Smooth muscle cell (in vitro differentiated cells): ENCODE measurements at regions not wholly inside any gene's neighbourhood (a gene's known extent, or its start where the extent isn't known, plus 50 kb on each side); places are given as distances from the start of the nearest gene placed in this dataset.

Experiments
- DNase-seq: peaks from one replicate; lab custom pipeline; 2025; ENCODE audit not compliant: unreplicated experiment; lab: John Stamatoyannopoulos, UW
- H2AFZ ChIP-seq: fragments of 200-600 bp; sonication (generic); 2 replicates; pipeline ENCODE4 v1.6.0; 2016; ENCODE audit warnings: antibody characterized with exemption, low read depth, mild to moderate bottlenecking
- H3F3A ChIP-seq: fragments of 200-600 bp; sonication (generic); 2 replicates; pipeline ENCODE4 v1.6.0; 2017; ENCODE audit warnings: antibody characterized with exemption, low read depth
- H3K27ac ChIP-seq: fragments of 200-600 bp; sonication (generic); 2 replicates; pipeline ENCODE4 v1.5.1; 2016; ENCODE audit warnings: low read depth, mild to moderate bottlenecking
- H3K27me3 ChIP-seq: fragments of 200-600 bp; sonication (generic); 2 replicates; pipeline ENCODE4 v1.6.1; 2016; ENCODE audit warnings: low read depth, mild to moderate bottlenecking
- H3K36me3 ChIP-seq: fragments of 200-600 bp; sonication (generic); 2 replicates; pipeline ENCODE4 v1.5.1; 2016; ENCODE audit warnings: low read depth
- H3K4me1 ChIP-seq: fragments of 200-600 bp; sonication (generic); 2 replicates; pipeline ENCODE4 v1.5.1; 2016; ENCODE audit warnings: low read depth
- H3K4me2 ChIP-seq: fragments of 200-600 bp; sonication (generic); 2 replicates; pipeline ENCODE4 v1.6.0; 2016; ENCODE audit warnings: mild to moderate bottlenecking
- H3K4me3 ChIP-seq: fragments of 200-600 bp; sonication (generic); 2 replicates; pipeline ENCODE4 v1.5.1; 2016; ENCODE audit warnings: mild to moderate bottlenecking
- H3K79me2 ChIP-seq: fragments of 200-600 bp; sonication (generic); 2 replicates; pipeline ENCODE4 v1.6.0; 2016; ENCODE audit warnings: low read depth, mild to moderate bottlenecking
- H3K9ac ChIP-seq: fragments of 200-600 bp; sonication (generic); 2 replicates; pipeline ENCODE4 v1.6.0; 2016; ENCODE audit warnings: low read depth
- H3K9me3 ChIP-seq: fragments of 200-600 bp; sonication (generic); replicated peaks from 2 replicates; pipeline ENCODE4 v1.5.1; 2016; ENCODE audit warnings: low read depth
- H4K20me1 ChIP-seq: fragments of 200-600 bp; sonication (generic); 2 replicates; pipeline ENCODE4 v1.6.0; 2016; ENCODE audit warnings: low read depth
- WGBS: methylation state at CpG from one replicate; pipeline ENCODE4 v1.1.7; 2016; ENCODE audit warnings: low lambda C conversion rate; 5-methylcytosine and 5-hydroxymethylcytosine counted together
- TF ChIP-seq, protein P1 (sequence below): fragments of 200-600 bp; sonication (generic); IDR thresholded peaks from 2 replicates; pipeline ENCODE4 v1.5.1; 2017; ENCODE audit warnings: borderline replicate concordance, mild to moderate bottlenecking, antibody characterized with exemption; ENCODE audit not compliant: insufficient read depth, poor library complexity, severe bottlenecking

DNA sequence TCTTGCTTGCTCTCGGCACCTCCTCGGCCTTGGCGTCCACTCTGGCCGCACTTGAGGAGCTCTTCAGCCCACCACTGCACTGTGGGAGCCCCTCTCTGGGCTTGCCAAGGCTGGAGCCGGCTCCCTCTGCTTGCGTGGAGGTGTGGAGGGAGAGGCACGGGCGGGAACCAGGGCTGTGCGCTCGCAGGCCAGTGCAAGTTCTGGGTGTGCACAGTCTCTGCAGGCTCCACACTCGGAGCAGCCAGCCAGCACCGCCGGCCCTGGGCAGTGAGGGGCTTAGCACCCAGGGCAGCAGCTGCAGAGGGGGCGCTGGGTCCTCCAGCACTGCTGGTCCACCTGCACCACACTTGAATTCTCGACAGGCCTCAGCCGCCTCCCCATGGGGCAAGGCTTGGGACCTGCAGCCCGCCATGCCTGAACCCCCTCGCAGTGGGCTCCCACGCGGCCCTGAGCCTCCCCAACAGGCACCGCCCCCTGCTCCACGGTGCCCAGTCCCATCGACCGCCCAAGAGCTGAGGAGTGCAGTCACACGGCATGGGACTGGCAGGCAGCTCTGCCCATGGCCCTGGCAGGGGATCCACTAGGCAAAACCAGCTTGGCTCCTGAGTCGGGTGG lies 411.2 kb upstream of the CHAC2 start:
- Histone ChIP-seq H3K27ac (no peak overlapping the region), H3K27me3 (no peaks in the 10 kb centered on the region), H3K79me2 (no peaks in the 10 kb centered on the region), H3K9me3 (peaks cover 9% of the 10 kb centered on the region), H3K4me3 (no peak overlapping the region), H3K36me3 (no peaks in the 10 kb centered on the region), H3F3A (no peaks in the 10 kb centered on the region), H2AFZ (no peak overlapping the region), H4K20me1 (no peaks in the 10 kb centered on the region), H3K4me1 (no peaks in the 10 kb centered on the region), H3K9ac (no peak overlapping the region), H3K4me2 (no peak overlapping the region)
- TF ChIP-seq, protein P1, sequence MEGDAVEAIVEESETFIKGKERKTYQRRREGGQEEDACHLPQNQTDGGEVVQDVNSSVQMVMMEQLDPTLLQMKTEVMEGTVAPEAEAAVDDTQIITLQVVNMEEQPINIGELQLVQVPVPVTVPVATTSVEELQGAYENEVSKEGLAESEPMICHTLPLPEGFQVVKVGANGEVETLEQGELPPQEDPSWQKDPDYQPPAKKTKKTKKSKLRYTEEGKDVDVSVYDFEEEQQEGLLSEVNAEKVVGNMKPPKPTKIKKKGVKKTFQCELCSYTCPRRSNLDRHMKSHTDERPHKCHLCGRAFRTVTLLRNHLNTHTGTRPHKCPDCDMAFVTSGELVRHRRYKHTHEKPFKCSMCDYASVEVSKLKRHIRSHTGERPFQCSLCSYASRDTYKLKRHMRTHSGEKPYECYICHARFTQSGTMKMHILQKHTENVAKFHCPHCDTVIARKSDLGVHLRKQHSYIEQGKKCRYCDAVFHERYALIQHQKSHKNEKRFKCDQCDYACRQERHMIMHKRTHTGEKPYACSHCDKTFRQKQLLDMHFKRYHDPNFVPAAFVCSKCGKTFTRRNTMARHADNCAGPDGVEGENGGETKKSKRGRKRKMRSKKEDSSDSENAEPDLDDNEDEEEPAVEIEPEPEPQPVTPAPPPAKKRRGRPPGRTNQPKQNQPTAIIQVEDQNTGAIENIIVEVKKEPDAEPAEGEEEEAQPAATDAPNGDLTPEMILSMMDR: no peak
- 96% methylated on average over 26 of the region's 26 CpGs for WGBS
- no peak for DNase-seq

DNA sequence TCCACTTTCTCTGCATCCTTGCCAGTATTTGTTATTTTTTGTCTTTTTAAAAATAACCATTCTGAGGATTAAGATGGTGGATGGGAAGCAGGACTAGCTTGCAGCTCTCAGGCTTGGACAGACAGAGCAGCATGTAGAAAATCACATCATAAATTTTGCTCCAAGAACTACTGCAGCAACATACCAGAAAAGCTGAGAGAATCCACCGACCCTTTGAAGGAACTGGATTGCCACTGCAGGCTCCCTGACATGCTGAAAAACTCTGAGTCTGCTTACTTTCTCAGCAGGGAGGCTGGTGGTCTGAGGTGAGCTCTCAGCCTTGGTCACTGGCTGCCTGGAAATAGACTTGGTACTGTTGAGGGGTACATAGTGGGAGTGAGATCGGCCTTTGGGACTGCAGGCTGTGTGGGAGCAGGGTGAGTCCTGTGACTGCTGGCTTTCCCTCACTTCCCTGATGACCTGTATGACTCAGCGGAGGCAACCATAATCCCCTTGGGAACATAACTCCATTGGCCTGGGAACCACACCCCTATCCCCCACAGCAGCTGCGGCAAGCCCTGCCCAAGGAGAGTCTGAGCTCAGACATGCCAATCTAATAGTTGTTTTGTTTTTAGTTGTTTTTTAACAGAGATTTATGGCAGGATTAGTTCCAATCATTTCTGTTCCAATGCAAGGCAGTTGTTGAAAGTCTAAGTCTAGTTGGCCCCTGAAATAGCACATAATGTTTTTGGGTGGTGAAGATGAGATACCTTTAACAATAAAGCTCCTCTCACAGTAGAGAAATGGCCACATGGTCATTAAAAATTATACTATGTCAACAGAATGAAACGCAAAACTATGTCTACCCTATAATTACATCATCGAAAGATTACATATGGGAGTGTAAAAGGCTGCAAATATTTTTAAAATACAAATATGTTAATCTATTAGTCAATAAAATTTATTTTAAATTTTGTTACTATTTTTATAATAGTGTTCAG lies 414.2 kb upstream of the CHAC2 start:
- Histone ChIP-seq H3K9me3 (no peaks in the 10 kb centered on the region), H3K27me3 (no peaks in the 10 kb centered on the region), H3K4me2 (peak overlapping the region; percentile 53), H3K27ac (peak overlapping the region; percentile 71), H3K9ac (no peak overlapping the region), H3K4me1 (no peaks in the 10 kb centered on the region), H2AFZ (peak overlapping the region; percentile 49), H4K20me1 (no peaks in the 10 kb centered on the region), H3F3A (no peaks in the 10 kb centered on the region), H3K36me3 (no peaks in the 10 kb centered on the region), H3K4me3 (no peak overlapping the region), H3K79me2 (no peaks in the 10 kb centered on the region)
- DNase-seq: no peak
- TF ChIP-seq, protein P1: no peak
- 67% methylated on average over 6 of the region's 6 CpGs for WGBS

GRCh38 chr2:53347269-53347668 lies 420.3 kb upstream of the CHAC2 start:
- Histone ChIP-seq H3K27ac (no peak overlapping the region), H2AFZ (no peak overlapping the region), H3K9me3 (no peaks in the 10 kb centered on the region), H4K20me1 (no peaks in the 10 kb centered on the region), H3K4me1 (no peaks in the 10 kb centered on the region), H3K79me2 (no peaks in the 10 kb centered on the region), H3K9ac (no peak overlapping the region), H3K36me3 (no peaks in the 10 kb centered on the region), H3K4me2 (no peak overlapping the region), H3F3A (no peaks in the 10 kb centered on the region), H3K27me3 (no peaks in the 10 kb centered on the region), H3K4me3 (no peak overlapping the region)
- 90% methylated on average over 3 of the region's 3 CpGs for WGBS
- DNase-seq: no peak
- TF ChIP-seq, protein P1: no peak
